ENCODE measurements at regions not wholly inside any gene's neighbourhood (a gene's known extent, or its start where the extent isn't known, plus 50 kb on each side); places are given as distances from the start of the nearest gene placed in this dataset.
"Not testable (repeated sequence)": the region's sequence is repeated elsewhere in the genome, so short reads cannot be mapped to it uniquely, and the experiment has no call there.

DNA sequence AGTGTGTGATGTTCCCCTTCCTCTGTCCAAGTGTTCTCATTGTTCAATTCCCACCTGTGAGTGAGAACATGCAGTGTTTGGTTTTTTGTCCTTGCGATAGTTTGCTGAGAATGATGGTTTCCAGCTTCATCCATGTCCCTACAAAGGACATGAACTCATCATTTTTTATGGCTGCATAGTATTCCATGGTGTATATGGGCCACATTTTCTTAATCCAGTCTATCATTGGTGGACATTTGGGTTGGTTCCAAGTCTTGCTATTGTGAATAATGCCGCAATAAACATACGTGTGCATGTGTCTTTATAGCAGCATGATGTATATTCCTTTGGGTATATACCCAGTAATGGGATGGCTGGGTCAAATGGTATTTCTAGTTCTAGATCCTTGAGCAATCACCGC is 134.5 kb upstream of the SVIL start:
- TF ChIP-seq, protein P1, sequence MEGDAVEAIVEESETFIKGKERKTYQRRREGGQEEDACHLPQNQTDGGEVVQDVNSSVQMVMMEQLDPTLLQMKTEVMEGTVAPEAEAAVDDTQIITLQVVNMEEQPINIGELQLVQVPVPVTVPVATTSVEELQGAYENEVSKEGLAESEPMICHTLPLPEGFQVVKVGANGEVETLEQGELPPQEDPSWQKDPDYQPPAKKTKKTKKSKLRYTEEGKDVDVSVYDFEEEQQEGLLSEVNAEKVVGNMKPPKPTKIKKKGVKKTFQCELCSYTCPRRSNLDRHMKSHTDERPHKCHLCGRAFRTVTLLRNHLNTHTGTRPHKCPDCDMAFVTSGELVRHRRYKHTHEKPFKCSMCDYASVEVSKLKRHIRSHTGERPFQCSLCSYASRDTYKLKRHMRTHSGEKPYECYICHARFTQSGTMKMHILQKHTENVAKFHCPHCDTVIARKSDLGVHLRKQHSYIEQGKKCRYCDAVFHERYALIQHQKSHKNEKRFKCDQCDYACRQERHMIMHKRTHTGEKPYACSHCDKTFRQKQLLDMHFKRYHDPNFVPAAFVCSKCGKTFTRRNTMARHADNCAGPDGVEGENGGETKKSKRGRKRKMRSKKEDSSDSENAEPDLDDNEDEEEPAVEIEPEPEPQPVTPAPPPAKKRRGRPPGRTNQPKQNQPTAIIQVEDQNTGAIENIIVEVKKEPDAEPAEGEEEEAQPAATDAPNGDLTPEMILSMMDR (IDR thresholded peaks at IDR 0.05) = not testable (repeated sequence)
- not testable (repeated sequence) for TF ChIP-seq POLR2AphosphoS5, POLR2A (IDR thresholded peaks at IDR 0.05)
